T-helper 2 cell treated with Interferon-gamma antibody and Interleukin-4, amounts not matched to agents 100 ng/mL and 5 ng/mL, for 36 hours (primary cell): ENCODE measurements at regions not wholly inside any gene's neighbourhood (a gene's known extent, or its start where the extent isn't known, plus 50 kb on each side); places are given as distances from the start of the nearest gene placed in this dataset.

Source experiments
- intact Hi-C: fragments of 100-400 bp; cut with micrococcal nuclease; formaldehyde crosslinking; loops from one replicate; pipeline ENCODE4 v1.15.1; 2023

DNA sequence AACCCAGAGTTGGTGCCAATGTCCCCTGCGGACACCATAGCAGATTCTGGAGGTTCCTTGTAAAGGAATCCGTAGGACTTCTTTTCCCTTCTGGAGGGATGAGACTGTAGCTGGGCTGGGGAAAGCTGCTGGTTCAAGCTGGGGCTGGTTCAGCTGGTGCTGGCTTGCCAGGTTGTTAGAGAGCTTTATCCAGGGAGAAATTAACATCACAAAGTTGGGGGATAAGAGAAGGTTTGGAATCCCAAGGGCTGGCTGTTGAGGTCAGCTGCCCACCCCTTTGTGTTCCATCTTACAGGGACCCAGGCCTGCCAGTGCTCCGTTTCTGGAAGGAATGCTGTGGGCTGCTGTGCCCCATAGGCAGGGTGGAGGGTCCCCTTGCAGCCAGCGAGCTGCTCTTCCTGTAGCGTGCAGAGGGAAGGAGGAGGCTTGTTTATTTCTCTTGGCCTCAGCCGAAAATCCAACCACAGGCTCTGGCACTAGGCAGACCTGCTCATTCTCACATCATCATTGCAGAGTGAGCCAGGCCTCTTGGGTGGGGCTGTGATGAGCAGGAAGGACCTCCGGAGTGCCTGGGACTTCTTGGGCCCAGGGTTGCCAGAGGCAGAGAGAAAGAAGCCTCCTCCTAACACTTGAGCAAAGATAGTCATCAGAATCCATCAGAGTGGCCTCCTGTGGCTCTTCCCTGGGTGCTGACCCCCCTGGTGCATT, 251.1 kb downstream of the SEC14L1 start:
- intact Hi-C loops, result no loop called here

DNA sequence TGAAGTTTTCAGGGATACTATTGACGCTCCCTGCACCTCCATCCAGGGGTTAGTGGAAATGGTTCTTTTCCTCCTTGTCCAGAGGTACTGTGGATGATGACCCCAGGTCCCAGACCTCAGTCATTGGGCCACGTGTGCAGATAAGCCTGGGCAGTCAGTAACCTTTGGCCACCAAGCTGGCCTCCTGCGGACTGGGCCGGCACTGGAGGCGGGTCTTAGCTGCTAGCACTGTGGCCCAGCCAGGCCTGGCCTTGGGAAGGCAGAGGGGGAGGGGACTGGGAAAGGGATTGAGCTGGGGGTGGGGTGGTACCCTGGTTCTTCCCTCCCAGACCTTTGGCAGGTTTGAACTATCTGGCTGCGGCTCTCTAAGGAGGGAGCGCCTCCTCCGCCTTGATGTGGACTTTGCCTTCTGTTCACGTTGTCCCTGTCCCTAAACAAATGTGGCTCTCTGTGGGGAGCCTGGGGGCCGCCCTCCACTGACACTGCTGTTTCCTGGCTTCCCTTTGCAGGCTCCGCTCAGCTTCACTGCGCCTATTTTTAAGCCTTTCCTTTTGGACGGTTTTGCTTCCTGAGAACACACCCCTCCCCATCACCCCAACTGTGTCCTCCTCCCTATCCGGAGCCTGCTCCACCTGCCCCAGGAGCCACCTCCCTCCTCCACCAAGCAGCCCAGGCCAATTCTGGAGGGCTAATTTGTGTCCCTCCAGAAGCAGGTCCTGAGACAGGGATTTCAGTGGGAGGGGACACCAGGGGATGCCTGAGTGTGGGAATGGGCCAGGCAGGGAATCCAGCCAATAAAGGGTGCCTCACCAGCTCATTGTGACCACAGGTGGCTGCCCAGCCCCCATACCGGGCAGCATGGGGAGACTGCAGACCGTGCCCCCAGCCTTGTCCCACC, 251.9 kb downstream of the SEC14L1 start:
- intact Hi-C loops, result no loop called here

DNA sequence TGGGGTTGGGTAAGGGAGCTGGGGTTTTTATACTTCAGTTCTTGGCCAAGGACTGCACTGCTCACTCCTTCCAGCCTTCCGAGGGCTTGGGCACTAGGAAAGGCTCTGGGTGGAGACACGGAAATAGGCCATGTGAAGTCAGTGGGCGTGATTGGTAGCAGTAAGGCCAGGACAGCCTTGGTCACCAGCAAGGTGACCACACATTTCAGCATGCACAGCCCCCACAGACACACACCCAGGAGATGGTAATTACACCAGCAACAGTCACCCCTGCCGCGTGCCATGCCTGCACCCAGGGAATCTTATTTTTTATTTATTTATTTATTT, 252.5 kb downstream of the SEC14L1 start:
- intact Hi-C loops, result no loop called here

DNA sequence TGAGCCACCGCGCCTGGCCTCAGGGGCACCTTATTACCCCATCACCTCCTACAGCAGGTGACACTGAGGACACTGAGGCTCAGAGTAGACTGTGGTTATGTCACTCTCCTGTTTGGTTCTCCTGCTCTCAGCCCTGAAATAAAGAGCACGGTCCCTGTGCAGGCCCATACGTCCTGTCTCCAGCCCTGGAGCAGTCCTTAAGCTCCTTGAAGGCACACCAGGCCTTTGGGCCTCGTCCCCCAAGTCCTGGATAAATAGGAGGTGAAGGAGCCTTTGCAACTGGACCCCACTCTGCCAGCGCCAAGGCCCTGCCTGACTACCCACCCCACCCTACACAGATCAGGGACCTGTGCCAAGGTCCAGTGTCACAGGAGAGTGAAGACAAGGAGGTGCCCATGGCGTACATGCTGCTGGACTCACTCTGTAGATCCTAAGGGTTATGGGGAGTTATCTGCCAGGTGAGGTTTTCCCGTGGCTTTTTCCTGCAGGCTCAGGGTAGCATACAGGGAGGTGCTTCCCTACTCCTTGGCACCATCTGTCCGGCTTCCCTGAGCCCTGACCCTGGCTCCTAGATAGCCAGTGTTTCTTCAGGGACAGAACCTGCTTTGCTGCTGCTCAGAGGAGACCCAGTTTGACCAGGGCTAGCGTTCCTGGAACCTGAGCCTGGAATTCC, 253.2 kb downstream of the SEC14L1 start:
- intact Hi-C loops, result no loop called here

DNA sequence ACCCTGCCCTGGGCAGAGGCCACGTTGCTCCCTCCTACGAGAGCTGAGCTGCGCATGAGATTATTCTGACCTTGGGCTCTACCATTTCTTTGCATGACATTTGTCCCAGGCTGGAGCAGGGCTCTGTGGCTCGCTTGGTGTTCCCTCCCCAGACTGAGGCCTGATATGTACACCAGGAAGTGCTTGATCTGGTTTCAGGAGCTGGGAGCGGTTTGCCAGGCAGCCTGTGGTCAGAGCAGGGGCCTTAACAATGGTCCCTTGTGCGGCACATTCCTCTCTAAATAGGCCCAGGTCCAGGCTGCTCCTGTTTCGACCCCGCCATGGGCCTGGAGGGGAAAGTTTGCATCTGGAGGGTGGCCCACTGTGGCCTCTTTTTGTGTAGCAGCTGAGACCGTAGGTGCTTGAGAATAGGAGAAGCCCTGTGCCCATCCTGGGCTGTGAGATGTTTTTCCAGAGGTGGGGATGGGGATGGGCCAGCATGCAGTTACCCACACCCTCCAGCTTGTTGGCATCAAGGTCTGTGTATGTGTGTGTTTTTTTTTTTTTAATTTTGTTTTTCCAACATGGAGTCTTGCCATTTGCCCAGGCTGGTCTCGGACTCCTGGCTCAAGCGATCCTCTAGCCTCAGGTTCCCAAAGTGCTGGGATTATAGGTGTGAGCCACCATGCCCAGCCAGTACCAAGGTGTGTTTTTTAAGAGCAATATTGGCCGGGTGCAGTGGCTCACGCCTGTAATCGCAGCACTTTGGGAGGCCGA, 253.9 kb downstream of the SEC14L1 start:
- intact Hi-C loops, result no loop called here

DNA sequence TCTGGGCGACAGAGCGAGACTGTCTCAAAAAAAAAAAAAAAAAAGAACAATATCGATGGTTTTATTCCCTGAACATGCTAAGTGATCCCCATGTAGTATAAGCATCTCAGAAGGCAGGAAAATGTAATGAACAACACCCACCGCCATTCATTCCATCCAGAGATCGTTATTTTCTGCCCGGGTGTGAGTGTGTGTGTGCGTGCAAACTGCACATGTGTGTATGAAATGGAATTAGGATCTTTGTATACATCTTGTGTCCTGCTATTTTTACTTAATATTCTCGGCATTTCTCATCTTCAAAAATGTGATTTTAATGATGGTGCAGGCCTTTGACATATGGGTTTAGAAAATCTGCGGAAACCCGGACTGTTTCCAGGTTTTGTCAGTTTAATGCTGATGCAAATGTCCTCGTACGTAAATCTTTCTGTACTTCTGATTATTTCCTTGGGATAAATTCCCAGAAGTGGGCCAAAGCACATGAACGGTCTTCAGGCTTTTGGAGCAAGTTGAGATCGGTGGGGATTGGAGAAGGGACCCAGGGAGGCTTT, 254.8 kb downstream of the SEC14L1 start:
- intact Hi-C loops, result no loop called here

DNA sequence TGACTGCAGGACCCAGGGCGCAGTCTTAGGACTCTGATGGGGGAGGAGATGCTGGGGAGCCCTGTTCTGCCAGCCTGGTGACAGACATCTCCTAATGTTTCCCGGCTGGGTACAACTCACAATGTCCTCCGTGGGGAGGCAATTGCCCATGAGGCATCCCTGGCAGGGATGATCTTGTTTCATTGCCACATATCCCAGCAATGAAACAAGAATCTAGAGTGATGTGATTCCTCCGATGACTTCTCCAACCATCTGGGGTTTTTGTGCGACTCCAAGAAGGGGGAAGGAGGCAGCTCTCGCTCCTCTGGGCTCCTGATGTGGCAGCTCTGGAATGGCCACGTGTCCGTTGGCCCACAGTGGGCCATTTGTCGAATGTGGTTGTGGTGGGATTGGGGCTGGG, 255.8 kb downstream of the SEC14L1 start:
- intact Hi-C loops, result no loop called here

DNA sequence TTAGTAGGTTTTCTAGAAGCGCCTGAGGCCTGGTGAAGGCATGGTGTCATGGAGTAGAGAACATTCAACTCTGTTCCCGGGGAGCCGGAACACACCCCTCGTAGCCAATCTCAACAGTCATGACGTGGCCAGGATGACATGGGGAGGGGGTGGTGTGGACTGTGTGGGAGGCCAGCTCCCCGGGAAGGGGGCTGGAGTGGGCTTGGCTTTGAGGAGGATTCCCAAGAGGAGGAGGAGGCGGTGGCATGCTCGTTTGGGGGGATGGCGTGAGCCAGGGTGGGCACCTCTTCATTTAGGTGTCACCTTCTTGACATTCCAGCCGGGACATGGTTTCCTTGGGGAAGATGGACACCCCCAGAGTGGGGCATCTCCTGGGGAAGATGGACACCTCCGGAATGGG, 257.5 kb downstream of the SEC14L1 start:
- intact Hi-C loops, result no loop called here

DNA sequence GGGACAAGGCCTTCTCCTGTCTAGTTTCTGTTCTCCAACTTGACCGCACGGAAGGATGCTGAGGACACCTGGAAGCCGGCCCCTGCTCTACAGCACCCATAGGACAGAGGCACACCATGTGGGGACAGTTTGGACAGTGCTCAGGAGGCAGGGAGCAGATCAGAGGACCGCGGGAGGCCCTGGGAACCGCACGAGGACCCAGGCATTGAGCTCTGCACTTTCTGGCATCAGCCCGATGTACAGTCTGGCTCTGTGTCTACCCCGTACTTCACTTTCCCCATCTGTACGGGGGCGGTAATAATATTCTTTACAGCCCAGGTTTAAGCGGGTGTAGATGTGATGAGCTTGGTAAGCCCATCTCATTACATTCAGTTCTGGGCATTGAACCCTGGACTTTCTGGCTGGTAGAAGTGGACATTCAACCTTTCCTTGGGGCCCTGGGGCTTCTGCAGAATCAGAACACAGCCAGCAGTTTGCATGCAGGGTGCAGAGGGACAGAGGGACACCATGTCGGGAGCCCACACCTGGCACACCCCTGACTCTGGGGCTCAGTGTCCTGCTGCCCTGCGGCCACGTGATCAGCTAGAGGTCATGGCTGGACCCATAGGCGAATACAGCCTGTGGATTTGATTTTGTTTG, 258.7 kb downstream of the SEC14L1 start:
- intact Hi-C loops, result no loop called here

DNA sequence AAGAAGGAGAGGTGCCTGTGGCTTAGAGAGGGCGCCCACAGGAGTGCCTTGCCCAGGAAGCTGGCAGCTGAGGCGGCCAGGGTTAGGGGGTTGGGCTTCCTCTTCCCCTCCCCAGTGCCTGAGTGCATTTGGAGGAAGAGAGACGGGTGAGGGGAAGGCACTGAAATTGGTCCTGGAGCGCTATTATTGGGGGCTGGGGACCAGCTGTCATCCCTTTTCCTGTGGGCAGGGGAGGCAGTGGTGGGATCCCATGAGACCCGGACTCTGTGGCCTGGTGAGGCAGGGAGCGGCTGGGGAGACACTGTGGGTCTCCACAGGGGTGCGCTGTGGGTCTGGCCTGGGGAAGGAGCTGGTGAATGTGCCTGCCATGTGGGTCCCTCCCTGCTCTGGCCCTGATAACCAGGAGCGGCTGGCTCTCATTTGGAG, 259.7 kb downstream of the SEC14L1 start:
- intact Hi-C loops, result loop anchor here (1.0 to 10.0 kb wide), 3 partner anchors 11 to 94 kb away; no protein-coding TSS in a partner anchor

DNA sequence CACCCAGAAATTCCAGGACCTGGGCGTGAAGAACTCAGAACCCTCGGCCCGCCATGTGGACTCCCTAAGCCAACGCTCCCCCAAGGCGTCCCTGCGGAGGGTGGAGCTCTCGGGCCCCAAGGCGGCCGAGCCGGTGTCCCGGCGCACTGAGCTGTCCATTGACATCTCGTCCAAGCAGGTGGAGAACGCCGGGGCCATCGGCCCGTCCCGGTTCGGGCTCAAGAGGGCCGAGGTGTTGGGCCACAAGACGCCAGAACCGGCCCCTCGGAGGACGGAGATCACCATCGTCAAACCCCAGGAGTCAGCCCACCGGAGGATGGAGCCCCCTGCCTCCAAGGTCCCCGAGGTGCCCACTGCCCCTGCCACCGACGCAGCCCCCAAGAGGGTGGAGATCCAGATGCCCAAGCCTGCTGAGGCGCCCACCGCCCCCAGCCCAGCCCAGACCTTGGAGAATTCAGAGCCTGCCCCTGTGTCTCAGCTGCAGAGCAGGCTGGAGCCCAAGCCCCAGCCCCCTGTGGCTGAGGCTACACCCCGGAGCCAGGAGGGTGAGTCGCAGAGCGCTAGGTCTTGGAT, 261.5 kb downstream of the SEC14L1 start:
- intact Hi-C loops, result loop anchor here (5.0 to 10.0 kb wide), 2 partner anchors 70 to 93 kb away; no protein-coding TSS in a partner anchor

DNA sequence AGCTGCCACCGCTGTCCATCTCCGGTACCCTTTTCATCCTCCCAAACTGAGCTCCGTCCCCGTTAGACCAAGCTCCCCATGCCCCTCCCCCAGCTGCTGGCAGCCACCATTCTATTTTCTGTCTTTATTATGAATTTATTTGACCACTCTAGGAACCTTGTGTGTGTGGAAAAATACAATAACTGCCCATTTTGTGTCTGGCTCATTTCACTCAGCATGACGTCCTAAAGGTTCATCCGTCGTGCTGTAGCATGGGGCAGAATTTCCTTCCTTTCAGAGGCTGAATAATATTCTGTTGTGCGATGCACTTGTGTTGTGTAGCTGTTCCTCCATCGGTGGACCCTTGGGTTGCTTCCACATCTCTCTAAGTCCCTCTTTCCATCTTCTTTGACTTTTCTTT, 263.1 kb downstream of the SEC14L1 start:
- intact Hi-C loops, result loop anchor here (2.0 to 10.0 kb wide), 4 partner anchors 15 to 91 kb away; no protein-coding TSS in a partner anchor

DNA sequence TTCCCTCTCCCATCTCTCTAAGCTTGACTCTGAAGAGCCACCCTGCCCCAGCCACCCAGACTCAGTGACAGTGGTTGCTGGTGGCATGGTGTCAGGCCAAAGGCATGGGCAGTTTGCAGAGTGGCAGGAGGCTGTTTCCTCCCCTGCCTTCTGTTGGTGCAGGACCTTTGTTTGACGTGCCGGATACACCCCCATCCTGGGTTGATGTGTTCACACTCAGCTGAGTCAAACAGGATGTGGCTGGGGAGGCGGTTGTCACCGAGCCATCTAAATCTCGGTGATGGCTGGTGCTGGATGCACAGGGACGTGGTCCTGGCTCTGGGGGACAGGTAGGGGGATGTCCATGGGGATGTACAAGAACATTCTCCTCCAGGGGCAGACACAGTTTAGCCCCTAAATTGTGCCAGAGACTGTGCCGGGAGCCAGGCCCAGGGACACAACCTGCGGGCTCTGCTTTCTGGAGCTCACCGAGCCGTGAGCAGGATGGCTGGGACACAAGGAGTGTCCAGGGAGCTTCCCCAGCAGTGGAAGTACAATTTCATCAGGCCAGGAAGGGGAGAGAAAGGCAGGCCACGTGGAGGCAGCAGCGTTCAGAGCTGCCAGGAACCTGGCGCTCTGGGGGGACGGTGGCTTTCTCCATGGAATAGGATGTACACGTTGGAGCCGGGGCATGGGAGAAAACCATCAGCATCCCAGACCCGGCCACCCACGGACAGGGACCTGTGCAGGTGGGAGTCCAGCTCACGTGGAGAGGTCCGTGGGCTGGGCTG, 264.2 kb downstream of the SEC14L1 start:
- intact Hi-C loops, result loop anchor here (2.0 to 10.0 kb wide), 5 partner anchors 16 to 90 kb away; no protein-coding TSS in a partner anchor

DNA sequence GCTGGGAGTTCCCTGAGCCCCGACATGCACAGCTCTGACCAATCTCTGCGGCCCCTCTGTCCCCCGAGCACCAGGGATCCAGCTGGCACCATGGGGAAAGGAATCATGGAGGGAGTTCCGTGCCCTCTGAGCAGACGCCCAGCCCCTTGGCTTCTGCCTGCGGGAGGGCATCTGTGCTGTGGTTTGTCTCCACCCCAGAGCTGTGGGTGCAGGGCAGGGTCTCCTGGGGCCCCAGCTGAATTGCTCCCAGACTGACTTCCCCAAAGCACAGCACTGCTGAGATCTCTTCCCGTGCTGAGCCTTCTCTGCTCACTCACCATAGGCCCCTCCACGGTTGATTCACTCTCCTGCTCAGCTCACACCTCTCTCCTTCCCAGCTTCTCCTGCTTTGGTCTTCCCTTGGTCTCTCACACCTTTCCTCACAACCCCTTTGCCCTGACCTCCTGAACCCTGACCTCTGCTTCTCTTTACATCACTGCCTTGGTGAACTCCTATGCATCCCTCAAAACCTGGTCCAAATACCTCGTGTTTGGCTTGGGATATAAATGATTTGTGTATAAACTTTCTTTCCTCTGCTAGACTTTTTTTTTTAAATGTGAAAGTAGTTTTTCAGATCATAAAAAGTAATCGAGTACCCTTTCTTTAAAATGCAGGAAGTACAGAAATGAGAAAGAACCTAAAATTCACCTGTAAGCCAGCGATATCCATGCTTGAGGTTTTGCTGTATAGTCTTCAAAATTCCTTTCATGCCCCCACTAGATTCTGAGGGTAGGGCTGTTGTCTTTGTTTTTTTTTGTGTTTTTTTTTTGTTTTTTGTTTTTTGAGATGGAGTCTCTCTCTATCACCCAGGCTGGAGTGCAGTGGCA, 265.3 kb downstream of the SEC14L1 start:
- intact Hi-C loops, result loop anchor here (2.0 to 10.0 kb wide), 5 partner anchors 15 to 89 kb away; no protein-coding TSS in a partner anchor

DNA sequence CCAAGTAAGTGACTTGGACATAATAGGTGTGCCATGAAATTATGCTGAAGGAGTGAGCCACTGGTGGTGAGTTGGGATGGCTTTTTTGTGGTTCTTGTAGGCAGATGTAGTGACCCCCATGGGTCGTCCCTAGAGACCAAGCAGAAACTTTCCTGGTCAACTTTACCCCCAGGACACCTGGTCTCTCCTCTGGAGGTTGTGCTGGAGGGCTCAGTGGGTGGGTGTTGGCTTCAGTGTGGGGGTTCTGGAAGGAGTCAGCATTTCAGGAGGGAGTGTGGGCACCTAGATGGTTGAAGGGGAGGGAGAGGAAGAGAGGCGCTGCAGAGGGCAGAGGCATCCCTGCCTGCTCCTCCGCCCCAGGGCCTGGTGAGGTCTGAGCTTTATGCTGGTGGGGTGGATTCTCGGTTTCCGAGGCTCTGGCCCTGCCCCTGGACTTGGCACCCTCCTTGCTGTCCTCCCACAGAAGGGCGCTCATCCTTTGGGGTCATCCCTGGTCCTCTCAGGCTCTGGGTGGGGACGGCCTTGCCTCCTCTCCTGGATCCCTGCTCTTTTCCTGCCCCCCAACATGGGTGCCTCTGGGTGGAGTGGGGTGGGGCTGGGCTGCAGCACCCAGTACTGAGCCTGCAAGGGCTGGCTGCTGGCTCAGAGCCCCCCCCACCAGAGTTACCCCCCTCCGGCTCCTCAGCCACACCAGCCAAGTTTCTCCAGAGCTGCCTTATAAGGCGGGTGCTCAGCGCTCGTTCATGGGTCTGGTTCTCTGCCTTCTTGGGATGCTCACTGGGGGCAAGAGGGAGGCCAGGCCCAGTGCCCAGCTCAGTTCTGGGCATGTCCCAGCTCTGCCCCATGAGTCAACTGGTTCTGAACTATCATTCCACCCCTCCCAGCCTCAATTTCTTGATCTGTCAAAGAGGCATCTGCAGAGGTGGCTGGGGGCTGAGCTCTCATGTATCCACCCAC, 266.8 kb downstream of the SEC14L1 start:
- intact Hi-C loops, result loop anchor here (2.0 to 10.0 kb wide), 3 partner anchors 13 to 87 kb away; no protein-coding TSS in a partner anchor

DNA sequence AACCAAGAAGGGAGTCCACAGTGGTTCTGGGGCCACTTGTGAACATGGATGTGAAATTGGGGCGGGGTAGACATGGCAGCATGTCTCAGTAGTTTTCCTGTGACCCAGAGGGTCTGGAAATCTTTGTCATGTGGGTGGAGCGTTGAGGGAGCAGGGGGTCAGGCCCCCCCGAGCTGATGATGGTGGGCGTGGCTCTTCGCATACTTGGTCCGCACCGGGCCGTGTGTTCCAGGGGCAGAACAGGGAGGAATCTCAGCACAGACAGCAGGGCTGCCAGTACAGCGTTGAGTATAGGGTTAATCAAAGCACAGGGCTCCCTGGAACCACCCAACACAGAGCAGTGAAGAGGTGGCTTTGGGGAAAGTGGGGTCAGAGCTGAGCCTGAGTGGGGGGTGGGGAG, 267.5 kb downstream of the SEC14L1 start:
- intact Hi-C loops, result loop anchor here (5.0 to 10.0 kb wide), 2 partner anchors 36 to 87 kb away; no protein-coding TSS in a partner anchor
